GM12878 (cell line): ENCODE measurements at regions not wholly inside any gene's neighbourhood (a gene's known extent, or its start where the extent isn't known, plus 50 kb on each side); places are given as distances from the start of the nearest gene placed in this dataset.

Experiments
- ATAC-seq: fragments of 200-7000 bp; cut with Tn5 transposase; 3 replicates; pipeline ENCODE4 v1.9.1; 2020; ENCODE audit warnings: mild to moderate bottlenecking, moderate library complexity
- BruUV-seq: library from RNA; stranded (reverse); fragments of 400-500 nt; replicated peaks from 2 replicates; lab custom pipeline; 2021; lab: Mats Ljungman, UMichigan
- CTCF ChIA-PET: fragments of 300-600 bp; sonication (Branson Sonifier 250); formaldehyde crosslinking; extraction: SDS; loops from one replicate; lab custom pipeline; 2021; ENCODE audit warnings: inconsistent platforms; lab: Yijun Ruan, JAX
- POLR2A ChIA-PET: fragments of 350-600 bp; formaldehyde crosslinking; extraction: SDS; loops from one replicate; lab custom pipeline; 2021; ENCODE audit warnings: inconsistent platforms; lab: Charles Lee
- RAD21 ChIA-PET: fragments of 300-600 bp; sonication (Branson Sonifier 250); formaldehyde crosslinking; loops from one replicate; lab custom pipeline; 2023; ENCODE audit warnings: antibody characterized with exemption; ENCODE audit not compliant: unreplicated experiment; lab: Charles Lee
- SMC1A ChIA-PET: fragments of 300-600 bp; sonication (Branson Sonifier 250); formaldehyde crosslinking; loops from one replicate; lab custom pipeline; 2023; ENCODE audit not compliant: unreplicated experiment, uncharacterized antibody; lab: Charles Lee
- DNase-seq: peaks from one replicate; pipeline ENCODE4 v3.0.0-alpha.2; 2011; ENCODE audit warnings: low read depth, low spot score
- FAIRE-seq: peaks from 3 replicates; lab custom pipeline; 2011; peaks lifted over from hg19 to GRCh38; lab: Jason Lieb, UNC
- H2AFZ ChIP-seq: 2 replicates; pipeline ENCODE4 v1.6.0; 2011; ENCODE audit warnings: low read depth, low read length, control low read depth; ENCODE audit not compliant: control insufficient read depth
- H3K27ac ChIP-seq: 2 replicates; pipeline ENCODE4 v1.5.1; 2011; ENCODE audit warnings: control low read depth; ENCODE audit not compliant: control insufficient read depth, insufficient read depth
- H3K27me3 ChIP-seq, 2 experiments: replicated peaks in 1 of 2; 2 replicates each; pipeline versions ENCODE4 v1.6.0 to v1.6.1; 2011; ENCODE audit warnings: low read length in 1 of 2; ENCODE audit not compliant: control insufficient read depth in 2 of 2, insufficient read depth in 2 of 2
- H3K36me3 ChIP-seq, 2 experiments: 2 replicates each; pipeline ENCODE4 v1.5.1; 2011; ENCODE audit warnings: low read length in 1 of 2; ENCODE audit not compliant: control insufficient read depth in 2 of 2, insufficient read depth in 2 of 2
- H3K4me1 ChIP-seq: 2 replicates; pipeline ENCODE4 v1.6.1; 2011; ENCODE audit warnings: mild to moderate bottlenecking, low read length, moderate library complexity, mixed read lengths; ENCODE audit not compliant: control insufficient read depth, insufficient read depth
- H3K4me2 ChIP-seq: 2 replicates; pipeline ENCODE4 v1.6.0; 2011; ENCODE audit warnings: control low read depth; ENCODE audit not compliant: control insufficient read depth, insufficient read depth
- H3K4me3 ChIP-seq: fragments of 200-600 bp; sonication (generic); 2 replicates; pipeline ENCODE4 v1.5.1; 2016
- H3K79me2 ChIP-seq: 2 replicates; pipeline ENCODE4 v1.6.0; 2011; ENCODE audit warnings: low read length; ENCODE audit not compliant: control insufficient read depth, insufficient read depth
- H3K9ac ChIP-seq: 2 replicates; pipeline ENCODE4 v1.8.0; 2011; ENCODE audit warnings: low read length, control low read depth, mixed read lengths; ENCODE audit not compliant: control insufficient read depth, insufficient read depth
- H3K9me3 ChIP-seq: replicated peaks from 3 replicates; pipeline ENCODE4 v1.5.1; 2011; ENCODE audit warnings: mild to moderate bottlenecking, low read length; ENCODE audit not compliant: control insufficient read depth, insufficient read depth
- H4K20me1 ChIP-seq: 2 replicates; pipeline ENCODE4 v1.6.0; 2011; ENCODE audit not compliant: control insufficient read depth, insufficient read depth
- BRCA1 ChIP-seq: IDR thresholded peaks from 2 replicates; pipeline ENCODE4 v1.6.1; 2011; ENCODE audit warnings: low read depth, low read length, improper control_type of control experiment
- DPF2 ChIP-seq: fragments of 450-650 bp; IDR thresholded peaks from 2 replicates; pipeline ENCODE4 v1.6.1; 2017; ENCODE audit warnings: mild to moderate bottlenecking
- EZH2 ChIP-seq: IDR thresholded peaks from 2 replicates; pipeline ENCODE4 v1.6.1; 2012; ENCODE audit warnings: low read depth, mild to moderate bottlenecking, control low read depth, inconsistent platforms, low read length, borderline replicate concordance; ENCODE audit not compliant: control insufficient read depth
- HDAC2 ChIP-seq: fragments of 200-600 bp; sonication (generic); IDR thresholded peaks from 2 replicates; pipeline ENCODE4 v1.6.1; 2017
- HDAC6 ChIP-seq: fragments of 200-600 bp; sonication (generic); IDR thresholded peaks from one replicate; pipeline ENCODE4 v1.8.0; 2017; ENCODE audit warnings: antibody characterized with exemption; ENCODE audit not compliant: unreplicated experiment
- IKZF1 ChIP-seq: fragments of 450-650 bp; conservative IDR thresholded peaks from 2 replicates; pipeline ENCODE4 v1.6.1; 2017; ENCODE audit warnings: antibody characterized with exemption, mild to moderate bottlenecking
- IKZF2 ChIP-seq, 2 experiments: fragments of 450-650 bp; IDR thresholded peaks; 2 replicates each; pipeline ENCODE4 v1.6.1; 2017; ENCODE audit warnings: mild to moderate bottlenecking in 2 of 2, moderate library complexity in 2 of 2
- SKIL ChIP-seq: fragments of 450-650 bp; IDR thresholded peaks from 2 replicates; pipeline ENCODE4 v1.6.1; 2017; ENCODE audit warnings: mild to moderate bottlenecking, low read depth, inconsistent platforms; ENCODE audit not compliant: poor library complexity, severe bottlenecking
- SP1 ChIP-seq: IDR thresholded peaks from one replicate; pipeline ENCODE4 v1.6.1; 2011; ENCODE audit warnings: low read depth, low read length
- SUPT20H ChIP-seq: IDR thresholded peaks from 2 replicates; pipeline ENCODE4 v1.6.1; 2011; ENCODE audit warnings: low read depth, mild to moderate bottlenecking, low read length, moderate library complexity, borderline replicate concordance; ENCODE audit not compliant: control insufficient read depth
- SUZ12 ChIP-seq: fragments of 200-600 bp; sonication (generic); IDR thresholded peaks from one replicate; pipeline ENCODE4 v1.6.1; 2018; ENCODE audit warnings: antibody characterized with exemption, mild to moderate bottlenecking; ENCODE audit not compliant: unreplicated experiment
- TCF12 ChIP-seq: IDR thresholded peaks from 2 replicates; pipeline ENCODE4 v1.6.1; 2011; ENCODE audit warnings: low read depth, mild to moderate bottlenecking, low read length
- WRNIP1 ChIP-seq: IDR thresholded peaks from 2 replicates; pipeline ENCODE4 v1.6.1; 2011; ENCODE audit warnings: low read depth, low read length, improper control_type of control experiment, borderline replicate concordance
- ZBTB40 ChIP-seq: fragments of 450-650 bp; IDR thresholded peaks from 2 replicates; pipeline ENCODE4 v1.6.1; 2016; ENCODE audit warnings: mild to moderate bottlenecking, moderate library complexity, borderline replicate concordance
- WGBS: methylation state at CpG from one replicate; pipeline ENCODE4 v1.1.6; 2016; ENCODE audit warnings: low lambda C conversion rate; ENCODE audit not compliant: insufficient replicate concordance, insufficient coverage; ENCODE audit errors: missing lambda C conversion rate; 5-methylcytosine and 5-hydroxymethylcytosine counted together
- in situ Hi-C: fragments of 300-500 bp; cut with MboI; formaldehyde crosslinking; loops from 9 replicates; pipeline ENCODE4 v1.14.3; 2018; ENCODE audit warnings: mixed read lengths
- intact Hi-C: fragments of 100-400 bp; cut with micrococcal nuclease; formaldehyde crosslinking; loops from one replicate; pipeline ENCODE4 v1.14.2; 2022; ENCODE audit not compliant: unreplicated experiment
- TF ChIP-seq, protein P1 (sequence below): fragments of 450-650 bp; formaldehyde crosslinking; IDR thresholded peaks from 2 replicates; pipeline ENCODE4 v1.5.0; 2022; ENCODE audit warnings: mild to moderate bottlenecking, missing genetic modification characterization

GRCh38 chr18:3350021-3350420 lies 88.1 kb downstream of the MYL12B start:
- TF ChIP-seq, protein P1, sequence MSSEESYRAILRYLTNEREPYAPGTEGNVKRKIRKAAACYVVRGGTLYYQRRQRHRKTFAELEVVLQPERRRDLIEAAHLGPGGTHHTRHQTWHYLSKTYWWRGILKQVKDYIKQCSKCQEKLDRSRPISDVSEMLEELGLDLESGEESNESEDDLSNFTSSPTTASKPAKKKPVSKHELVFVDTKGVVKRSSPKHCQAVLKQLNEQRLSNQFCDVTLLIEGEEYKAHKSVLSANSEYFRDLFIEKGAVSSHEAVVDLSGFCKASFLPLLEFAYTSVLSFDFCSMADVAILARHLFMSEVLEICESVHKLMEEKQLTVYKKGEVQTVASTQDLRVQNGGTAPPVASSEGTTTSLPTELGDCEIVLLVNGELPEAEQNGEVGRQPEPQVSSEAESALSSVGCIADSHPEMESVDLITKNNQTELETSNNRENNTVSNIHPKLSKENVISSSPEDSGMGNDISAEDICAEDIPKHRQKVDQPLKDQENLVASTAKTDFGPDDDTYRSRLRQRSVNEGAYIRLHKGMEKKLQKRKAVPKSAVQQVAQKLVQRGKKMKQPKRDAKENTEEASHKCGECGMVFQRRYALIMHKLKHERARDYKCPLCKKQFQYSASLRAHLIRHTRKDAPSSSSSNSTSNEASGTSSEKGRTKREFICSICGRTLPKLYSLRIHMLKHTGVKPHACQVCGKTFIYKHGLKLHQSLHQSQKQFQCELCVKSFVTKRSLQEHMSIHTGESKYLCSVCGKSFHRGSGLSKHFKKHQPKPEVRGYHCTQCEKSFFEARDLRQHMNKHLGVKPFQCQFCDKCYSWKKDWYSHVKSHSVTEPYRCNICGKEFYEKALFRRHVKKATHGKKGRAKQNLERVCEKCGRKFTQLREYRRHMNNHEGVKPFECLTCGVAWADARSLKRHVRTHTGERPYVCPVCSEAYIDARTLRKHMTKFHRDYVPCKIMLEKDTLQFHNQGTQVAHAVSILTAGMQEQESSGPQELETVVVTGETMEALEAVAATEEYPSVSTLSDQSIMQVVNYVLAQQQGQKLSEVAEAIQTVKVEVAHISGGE = no peak
- no peak for TF ChIP-seq SUPT20H
- TF ChIP-seq SKIL = no peak
- TF ChIP-seq TCF12 = no peak
- TF ChIP-seq SP1 = no peak
- TF ChIP-seq HDAC6 = no peak
- TF ChIP-seq IKZF2 (IDR thresholded peaks at IDR 0.05) = no peak
- no peak for TF ChIP-seq DPF2
- TF ChIP-seq BRCA1 = no peak
- no peak for TF ChIP-seq SUZ12
- TF ChIP-seq EZH2 = no peak
- TF ChIP-seq IKZF1 = no peak
- no peak for TF ChIP-seq WRNIP1
- no peak for TF ChIP-seq HDAC2
- no peak for TF ChIP-seq ZBTB40
- no peak for FAIRE-seq
- no TSS peak for BruUV-seq
- POLR2A ChIA-PET = no interaction called here
- Histone ChIP-seq H3K9ac (no peak overlapping the region), H3K4me2 (no peak overlapping the region), H3K27ac (no peak overlapping the region), H2AFZ (no peak overlapping the region), H3K27me3 (no peaks in the 10 kb centered on the region; a peak in 1 of 4 replicates), H3K4me1 (no peaks in the 10 kb centered on the region), H3K79me2 (no peaks in the 10 kb centered on the region), H3K36me3 (no peaks in the 10 kb centered on the region), H3K9me3 (no peaks in the 10 kb centered on the region), H3K4me3 (no peak overlapping the region), H4K20me1 (no peaks in the 10 kb centered on the region)
- RAD21 ChIA-PET = no interaction called here
- in situ Hi-C loops (no loop called here), intact Hi-C loops (no loop called here)
- DNase-seq = no peak
- CTCF ChIA-PET = interaction anchor here (0.9 kb wide), 1 partner anchor 46 kb away, joined by 3 read pairs; no protein-coding TSS in a partner anchor
- ATAC-seq = no peak
- WGBS = 71% methylated on average over 14 of the region's 14 CpGs
- SMC1A ChIA-PET = no interaction called here
